ENCODE measurements at regions not wholly inside any gene's neighbourhood (a gene's known extent, or its start where the extent isn't known, plus 50 kb on each side); places are given as distances from the start of the nearest gene placed in this dataset.
"Not testable (repeated sequence)": the region's sequence is repeated elsewhere in the genome, so short reads cannot be mapped to it uniquely, and the experiment has no call there.

DNA sequence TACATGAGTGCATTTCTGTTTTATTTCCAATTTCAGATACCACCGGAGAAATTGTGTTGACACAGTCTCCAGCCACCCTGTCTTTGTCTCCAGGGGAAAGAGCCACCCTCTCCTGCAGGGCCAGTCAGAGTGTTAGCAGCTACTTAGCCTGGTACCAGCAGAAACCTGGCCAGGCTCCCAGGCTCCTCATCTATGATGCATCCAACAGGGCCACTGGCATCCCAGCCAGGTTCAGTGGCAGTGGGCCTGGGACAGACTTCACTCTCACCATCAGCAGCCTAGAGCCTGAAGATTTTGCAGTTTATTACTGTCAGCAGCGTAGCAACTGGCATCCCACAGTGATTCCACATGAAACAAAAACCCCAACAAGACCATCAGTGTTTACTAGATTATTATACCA lies 1481.6 kb downstream of the RPIA start:
- TF ChIP-seq, protein P1, sequence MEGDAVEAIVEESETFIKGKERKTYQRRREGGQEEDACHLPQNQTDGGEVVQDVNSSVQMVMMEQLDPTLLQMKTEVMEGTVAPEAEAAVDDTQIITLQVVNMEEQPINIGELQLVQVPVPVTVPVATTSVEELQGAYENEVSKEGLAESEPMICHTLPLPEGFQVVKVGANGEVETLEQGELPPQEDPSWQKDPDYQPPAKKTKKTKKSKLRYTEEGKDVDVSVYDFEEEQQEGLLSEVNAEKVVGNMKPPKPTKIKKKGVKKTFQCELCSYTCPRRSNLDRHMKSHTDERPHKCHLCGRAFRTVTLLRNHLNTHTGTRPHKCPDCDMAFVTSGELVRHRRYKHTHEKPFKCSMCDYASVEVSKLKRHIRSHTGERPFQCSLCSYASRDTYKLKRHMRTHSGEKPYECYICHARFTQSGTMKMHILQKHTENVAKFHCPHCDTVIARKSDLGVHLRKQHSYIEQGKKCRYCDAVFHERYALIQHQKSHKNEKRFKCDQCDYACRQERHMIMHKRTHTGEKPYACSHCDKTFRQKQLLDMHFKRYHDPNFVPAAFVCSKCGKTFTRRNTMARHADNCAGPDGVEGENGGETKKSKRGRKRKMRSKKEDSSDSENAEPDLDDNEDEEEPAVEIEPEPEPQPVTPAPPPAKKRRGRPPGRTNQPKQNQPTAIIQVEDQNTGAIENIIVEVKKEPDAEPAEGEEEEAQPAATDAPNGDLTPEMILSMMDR (IDR thresholded peaks at IDR 0.05), result not testable (repeated sequence)
- TF ChIP-seq, protein P2, sequence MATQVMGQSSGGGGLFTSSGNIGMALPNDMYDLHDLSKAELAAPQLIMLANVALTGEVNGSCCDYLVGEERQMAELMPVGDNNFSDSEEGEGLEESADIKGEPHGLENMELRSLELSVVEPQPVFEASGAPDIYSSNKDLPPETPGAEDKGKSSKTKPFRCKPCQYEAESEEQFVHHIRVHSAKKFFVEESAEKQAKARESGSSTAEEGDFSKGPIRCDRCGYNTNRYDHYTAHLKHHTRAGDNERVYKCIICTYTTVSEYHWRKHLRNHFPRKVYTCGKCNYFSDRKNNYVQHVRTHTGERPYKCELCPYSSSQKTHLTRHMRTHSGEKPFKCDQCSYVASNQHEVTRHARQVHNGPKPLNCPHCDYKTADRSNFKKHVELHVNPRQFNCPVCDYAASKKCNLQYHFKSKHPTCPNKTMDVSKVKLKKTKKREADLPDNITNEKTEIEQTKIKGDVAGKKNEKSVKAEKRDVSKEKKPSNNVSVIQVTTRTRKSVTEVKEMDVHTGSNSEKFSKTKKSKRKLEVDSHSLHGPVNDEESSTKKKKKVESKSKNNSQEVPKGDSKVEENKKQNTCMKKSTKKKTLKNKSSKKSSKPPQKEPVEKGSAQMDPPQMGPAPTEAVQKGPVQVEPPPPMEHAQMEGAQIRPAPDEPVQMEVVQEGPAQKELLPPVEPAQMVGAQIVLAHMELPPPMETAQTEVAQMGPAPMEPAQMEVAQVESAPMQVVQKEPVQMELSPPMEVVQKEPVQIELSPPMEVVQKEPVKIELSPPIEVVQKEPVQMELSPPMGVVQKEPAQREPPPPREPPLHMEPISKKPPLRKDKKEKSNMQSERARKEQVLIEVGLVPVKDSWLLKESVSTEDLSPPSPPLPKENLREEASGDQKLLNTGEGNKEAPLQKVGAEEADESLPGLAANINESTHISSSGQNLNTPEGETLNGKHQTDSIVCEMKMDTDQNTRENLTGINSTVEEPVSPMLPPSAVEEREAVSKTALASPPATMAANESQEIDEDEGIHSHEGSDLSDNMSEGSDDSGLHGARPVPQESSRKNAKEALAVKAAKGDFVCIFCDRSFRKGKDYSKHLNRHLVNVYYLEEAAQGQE (IDR thresholded peaks at IDR 0.05; ENCODE audit: insufficient read depth in 1 of 2, low read depth in 2 of 2, low read length in 1 of 2), result not testable (repeated sequence)

All from Panc1 (cell line).